ENCODE measurements at regions not wholly inside any gene's neighbourhood (a gene's known extent, or its start where the extent isn't known, plus 50 kb on each side); places are given as distances from the start of the nearest gene placed in this dataset.
A peak's percentile ranks its signal among the peaks of the same experiment; 100 is the strongest.

GRCh38 chr18:60684843-60685513, 312.4 kb upstream of the MC4R start:
- peak overlapping the region in 1 of 3 experiments; percentile 52; a peak in 1 of 7 replicates for H3K27ac Mint-ChIP-seq
- no peak overlapping the region for H2AFZ ChIP-seq (ENCODE audit: low read length)
- no peaks in the 10 kb centered on the region for H3K4me1 ChIP-seq (ENCODE audit: insufficient read depth, low read length)
- no CpG with 5 or more reads among the region's 6 CpGs for WGBS (ENCODE audit: extremely low coverage, insufficient read length, low lambda C conversion rate)
- no peak overlapping the region for H3K14ac ChIP-seq (ENCODE audit: insufficient read depth, low read length)
- no peak overlapping the region for H3K4ac ChIP-seq (ENCODE audit: low read depth, low read length)
- H3K27me3 ChIP-seq (ENCODE audit: insufficient read depth, low read length), result no peaks in the 10 kb centered on the region
- no peak overlapping the region for H2BK15ac ChIP-seq (ENCODE audit: low read depth, low read length)
- H3K79me1 ChIP-seq (ENCODE audit: insufficient read depth, low read depth, low read length, poor library complexity, severe bottlenecking), result no peaks in the 10 kb centered on the region
- H2BK5ac ChIP-seq (ENCODE audit: insufficient read length, low read length), result no peak overlapping the region
- no peak overlapping the region for H3K4me2 ChIP-seq (ENCODE audit: insufficient read depth, insufficient read length, low read length)
- no peak overlapping the region for H3K23ac ChIP-seq (ENCODE audit: insufficient read length, low read depth, low read length)
- H3K9me3 ChIP-seq (ENCODE audit: control insufficient read depth, low read depth, low read length), result no peaks in the 10 kb centered on the region
- H3K4me1 Mint-ChIP-seq, result peaks cover 5 to 6% of the 10 kb centered on the region in 2 experiments; a peak in 3 of 4 replicates
- H2BK12ac ChIP-seq (ENCODE audit: insufficient read length, low read depth, low read length), result no peak overlapping the region
- H3K27me3 Mint-ChIP-seq (ENCODE audit: low read depth), result 0 out of 2 replicates have a peak, but pooled peaks cover 1% of the 10 kb centered on the region
- H2BK120ac ChIP-seq (ENCODE audit: low read depth, low read length, poor library complexity, severe bottlenecking), result no peak overlapping the region
- no peak overlapping the region for H4K5ac ChIP-seq (ENCODE audit: insufficient read length, low read depth, low read length)
- no peak overlapping the region for H3K9ac ChIP-seq (ENCODE audit: extremely low read depth, insufficient read length, low read length)
- H3K36me3 Mint-ChIP-seq (ENCODE audit: insufficient read depth in 1 of 3, low read depth in 3 of 3), result no peaks in the 10 kb centered on the region
- no peak overlapping the region for H3K4me3 Mint-ChIP-seq
- TF ChIP-seq, protein P1, sequence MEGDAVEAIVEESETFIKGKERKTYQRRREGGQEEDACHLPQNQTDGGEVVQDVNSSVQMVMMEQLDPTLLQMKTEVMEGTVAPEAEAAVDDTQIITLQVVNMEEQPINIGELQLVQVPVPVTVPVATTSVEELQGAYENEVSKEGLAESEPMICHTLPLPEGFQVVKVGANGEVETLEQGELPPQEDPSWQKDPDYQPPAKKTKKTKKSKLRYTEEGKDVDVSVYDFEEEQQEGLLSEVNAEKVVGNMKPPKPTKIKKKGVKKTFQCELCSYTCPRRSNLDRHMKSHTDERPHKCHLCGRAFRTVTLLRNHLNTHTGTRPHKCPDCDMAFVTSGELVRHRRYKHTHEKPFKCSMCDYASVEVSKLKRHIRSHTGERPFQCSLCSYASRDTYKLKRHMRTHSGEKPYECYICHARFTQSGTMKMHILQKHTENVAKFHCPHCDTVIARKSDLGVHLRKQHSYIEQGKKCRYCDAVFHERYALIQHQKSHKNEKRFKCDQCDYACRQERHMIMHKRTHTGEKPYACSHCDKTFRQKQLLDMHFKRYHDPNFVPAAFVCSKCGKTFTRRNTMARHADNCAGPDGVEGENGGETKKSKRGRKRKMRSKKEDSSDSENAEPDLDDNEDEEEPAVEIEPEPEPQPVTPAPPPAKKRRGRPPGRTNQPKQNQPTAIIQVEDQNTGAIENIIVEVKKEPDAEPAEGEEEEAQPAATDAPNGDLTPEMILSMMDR (conservative IDR thresholded peaks at IDR 0.05), result peak; percentile 78
- no peak overlapping the region for H2BK20ac ChIP-seq (ENCODE audit: low read depth, low read length, poor library complexity, severe bottlenecking)
- H3K56ac ChIP-seq (ENCODE audit: insufficient read length, low read depth, low read length), result no peak overlapping the region
- no peak overlapping the region for H3K27ac ChIP-seq (ENCODE audit: insufficient read length, low read depth, low read length)
- DNase-seq, result no peak
- H4K20me1 ChIP-seq (ENCODE audit: control insufficient read depth, insufficient read depth, insufficient read length), result no peaks in the 10 kb centered on the region
- no peak overlapping the region for H4K91ac ChIP-seq (ENCODE audit: insufficient read length, low read depth, low read length)
- no peak overlapping the region for H2AK5ac ChIP-seq (ENCODE audit: insufficient read length, low read length)
- H3T11ph ChIP-seq (ENCODE audit: low read length), result no peak overlapping the region
- no peaks in the 10 kb centered on the region for H3K9me3 Mint-ChIP-seq
- no peaks in the 10 kb centered on the region for H3K79me2 ChIP-seq (ENCODE audit: insufficient read depth, low read length)
- no peak overlapping the region for H3K18ac ChIP-seq (ENCODE audit: insufficient read length, low read depth, low read length)
- H3K23me2 ChIP-seq (ENCODE audit: insufficient read length, low read depth, low read length, poor library complexity, severe bottlenecking), result no peaks in the 10 kb centered on the region
- H4K8ac ChIP-seq (replicated peaks; ENCODE audit: insufficient read length, low read depth, low read length), result no peak overlapping the region
